HPDE6-E6E7 (cell line): ENCODE measurements at regions not wholly inside any gene's neighbourhood (a gene's known extent, or its start where the extent isn't known, plus 50 kb on each side); places are given as distances from the start of the nearest gene placed in this dataset.
"Not testable (repeated sequence)": the region's sequence is repeated elsewhere in the genome, so short reads cannot be mapped to it uniquely, and the experiment has no call there.

Experiments used
- DNase-seq: peaks from one replicate; pipeline ENCODE4 v3.0.0; 2011; ENCODE audit warnings: missing footprints; ENCODE audit errors: extremely low spot score

DNA sequence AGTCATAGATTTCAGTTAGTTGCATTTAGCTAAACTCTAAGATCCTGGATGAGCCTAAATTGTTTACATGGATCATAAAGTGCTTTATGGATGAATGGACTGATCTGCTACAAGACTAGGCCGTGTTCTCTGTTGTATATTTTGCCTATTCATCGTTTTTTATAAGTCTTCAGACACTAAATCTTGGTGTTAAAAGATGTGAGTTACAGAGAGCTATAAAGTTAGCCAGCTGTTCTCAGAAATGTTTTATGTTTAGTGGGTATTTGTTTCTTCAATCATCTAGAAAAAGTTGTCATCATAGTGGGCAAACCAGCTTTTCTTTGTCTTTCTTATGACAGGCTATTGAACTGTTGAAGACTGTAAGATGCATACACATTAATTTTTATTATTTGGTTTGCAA is 585.8 kb upstream of the SEMA6A start:
- no peak for DNase-seq

DNA sequence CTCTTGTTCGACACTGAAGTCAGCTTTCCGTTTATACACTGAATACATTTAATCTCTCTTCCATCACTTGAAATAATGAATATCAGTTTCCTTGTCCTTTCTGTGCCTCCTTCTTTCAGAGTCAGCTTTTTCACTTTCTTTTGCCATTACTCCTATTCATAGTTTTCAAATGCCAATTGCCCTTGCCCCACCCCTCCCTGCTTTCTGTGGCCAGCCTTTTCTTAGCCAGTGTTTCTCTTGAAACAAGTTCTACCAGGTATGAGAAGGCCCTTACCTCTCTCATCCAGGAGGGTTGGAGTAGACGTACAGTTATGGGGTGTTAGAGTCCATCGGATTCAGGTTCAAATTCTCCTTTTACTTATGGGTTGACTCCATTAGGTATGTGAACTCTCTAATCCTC is 574.7 kb upstream of the SEMA6A start:
- DNase-seq: no peak

DNA sequence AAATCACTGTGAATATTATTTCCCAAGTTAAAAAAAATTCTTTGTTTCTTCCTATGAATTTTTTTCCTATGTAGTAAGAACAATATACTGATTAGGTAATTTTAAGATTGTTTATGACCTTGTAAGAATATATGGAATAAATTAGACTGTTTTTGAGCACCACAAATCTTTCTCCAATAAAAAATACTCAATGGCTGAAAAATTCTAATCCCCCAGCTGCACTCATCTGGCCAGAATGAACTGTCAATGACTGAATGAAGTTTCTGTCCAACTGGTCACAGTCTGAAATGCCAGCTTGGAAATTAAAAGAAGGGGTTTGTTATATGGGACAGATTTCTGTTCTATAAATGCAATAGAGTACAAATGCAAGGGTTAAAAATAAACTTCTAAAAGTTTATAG is 569.5 kb upstream of the SEMA6A start:
- DNase-seq: no peak

DNA sequence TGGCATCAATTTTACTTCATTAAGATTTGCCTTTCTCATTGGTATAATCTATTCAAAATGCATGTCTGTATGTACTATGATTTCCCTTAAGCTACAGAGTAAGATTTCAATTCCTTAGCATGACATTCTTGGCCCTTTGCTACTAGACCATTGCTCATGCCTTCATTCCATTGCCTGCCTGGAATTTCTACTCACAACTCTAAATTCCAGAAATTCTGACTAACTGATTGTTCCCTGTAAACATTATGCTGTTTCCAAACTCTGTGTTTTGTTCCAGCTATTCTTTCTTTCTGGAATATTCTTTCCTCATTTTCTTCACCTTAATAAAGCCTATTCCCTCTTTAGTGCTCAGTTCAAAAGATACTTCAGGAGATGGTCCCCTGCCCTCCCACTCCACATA is 568.8 kb upstream of the SEMA6A start:
- no peak for DNase-seq

DNA sequence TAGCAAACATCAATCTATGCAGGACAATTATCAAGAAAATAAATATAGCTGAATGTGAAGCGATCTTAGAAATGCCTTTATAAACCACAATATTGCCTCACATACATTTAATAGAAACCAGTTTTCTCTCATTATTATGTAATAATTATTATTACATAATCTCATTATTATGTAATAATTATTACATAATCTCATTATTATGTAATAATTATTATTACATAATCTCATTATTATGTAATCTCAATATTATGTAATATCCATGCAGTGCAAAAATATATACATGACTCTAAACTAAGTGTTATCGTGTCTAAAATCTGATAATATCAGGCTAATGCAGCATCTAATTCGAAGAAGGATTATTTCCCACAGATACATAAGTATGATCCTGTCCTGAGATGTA is 563.9 kb upstream of the SEMA6A start:
- no peak for DNase-seq

DNA sequence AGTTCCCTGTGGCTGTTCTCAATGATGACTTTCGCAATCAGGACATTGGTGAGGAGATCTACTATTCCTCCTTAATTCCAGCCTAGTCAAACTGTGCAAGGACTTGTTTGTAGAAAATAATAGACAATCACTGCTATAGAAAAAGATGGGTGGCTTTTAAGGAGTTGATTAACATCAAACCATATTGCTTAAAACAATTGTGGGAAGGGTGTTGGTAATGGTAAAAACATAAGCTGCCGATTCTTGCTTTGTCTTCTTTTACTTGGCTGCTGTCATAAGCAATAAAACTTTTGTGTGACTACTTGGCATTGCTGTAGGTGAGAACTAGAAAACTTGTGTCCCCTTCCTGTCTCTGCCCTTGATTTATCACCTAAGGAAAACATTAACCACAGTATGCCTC is 561.2 kb upstream of the SEMA6A start:
- DNase-seq: no peak

DNA sequence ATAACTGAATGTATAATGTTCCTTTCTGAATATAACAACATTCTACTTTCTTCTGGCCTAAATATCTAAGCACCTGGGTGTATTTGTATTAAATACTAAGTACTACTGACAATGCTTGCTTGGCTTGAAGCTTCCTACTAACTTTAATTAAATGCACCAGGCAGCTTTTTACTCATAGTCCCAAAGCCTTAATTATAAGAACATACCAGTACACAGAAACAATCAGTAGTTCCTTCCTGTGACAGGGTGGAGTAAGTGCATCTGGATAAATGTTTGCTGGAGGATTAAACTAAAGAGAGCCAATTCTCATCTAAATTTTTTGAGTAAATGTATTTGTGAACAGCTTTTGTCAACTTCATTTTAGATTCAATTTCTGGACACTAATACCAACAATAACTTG is 558.6 kb upstream of the SEMA6A start:
- DNase-seq: no peak

DNA sequence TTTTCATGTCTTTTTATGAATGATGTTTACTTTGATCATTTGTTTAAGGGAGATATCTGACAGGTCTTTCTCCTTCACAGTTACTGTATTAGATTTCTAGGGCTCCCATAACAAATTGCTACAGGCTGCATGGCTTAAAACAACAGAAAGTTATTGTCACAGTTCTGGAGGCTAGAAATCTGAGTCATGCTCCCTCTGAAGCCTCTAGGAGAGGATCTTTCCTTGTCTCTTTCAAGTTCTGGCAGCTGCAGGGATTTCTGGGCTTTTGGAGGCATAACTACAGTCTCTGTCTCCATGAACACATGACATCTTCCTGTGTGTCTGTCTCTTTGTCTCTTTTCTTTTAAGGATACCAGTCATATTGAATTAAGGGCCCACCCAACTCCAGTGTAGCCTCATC is 557.3 kb upstream of the SEMA6A start:
- DNase-seq: no peak

DNA sequence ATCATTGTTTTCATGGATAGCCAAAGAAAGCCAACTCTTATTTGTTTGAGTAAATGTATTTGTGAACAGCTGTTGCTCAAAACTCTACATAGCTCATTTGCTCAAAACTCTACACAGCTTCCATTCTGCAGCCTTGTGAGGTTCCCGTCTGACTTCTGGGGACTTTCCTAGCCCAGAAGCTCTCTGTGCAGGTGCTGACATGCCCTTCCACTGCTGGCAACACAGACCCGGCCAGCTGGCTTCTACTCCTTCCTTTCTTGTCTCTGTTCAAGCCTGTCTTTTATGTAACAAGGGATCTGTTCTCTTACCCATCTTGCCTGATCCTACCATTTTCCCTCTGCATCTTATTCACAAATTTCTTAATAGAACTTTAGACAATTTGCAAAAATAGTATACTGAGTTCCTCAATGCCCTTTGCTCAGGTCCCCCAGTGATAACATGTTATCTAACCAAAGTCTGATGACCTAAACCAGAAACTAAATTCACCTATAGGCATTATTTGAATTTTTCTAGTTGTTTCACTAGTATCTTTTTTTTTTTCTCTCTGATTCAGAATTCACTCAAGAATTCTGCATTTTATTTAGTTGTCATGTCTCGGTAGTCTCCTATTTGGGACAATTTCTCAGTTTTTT is 556.5 kb upstream of the SEMA6A start:
- DNase-seq: no peak

DNA sequence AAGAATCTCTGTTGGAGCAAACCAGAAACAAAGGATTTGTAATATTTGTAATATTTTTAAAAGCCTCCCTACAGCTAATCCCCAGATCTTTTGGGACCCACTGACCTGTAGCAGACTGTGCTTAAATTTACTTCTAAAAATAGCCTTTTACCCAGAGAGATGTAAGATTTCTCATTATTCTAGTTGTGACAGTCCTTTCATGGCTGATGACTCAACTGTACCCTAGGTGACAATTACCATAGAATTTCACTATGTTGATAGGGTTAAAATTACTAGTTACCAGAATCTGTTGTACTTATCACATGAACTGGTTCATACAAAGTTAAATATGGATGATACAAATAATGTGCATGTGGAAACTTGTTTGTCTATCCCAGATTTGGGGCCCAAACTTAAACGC is 543.9 kb upstream of the SEMA6A start:
- DNase-seq: no peak

DNA sequence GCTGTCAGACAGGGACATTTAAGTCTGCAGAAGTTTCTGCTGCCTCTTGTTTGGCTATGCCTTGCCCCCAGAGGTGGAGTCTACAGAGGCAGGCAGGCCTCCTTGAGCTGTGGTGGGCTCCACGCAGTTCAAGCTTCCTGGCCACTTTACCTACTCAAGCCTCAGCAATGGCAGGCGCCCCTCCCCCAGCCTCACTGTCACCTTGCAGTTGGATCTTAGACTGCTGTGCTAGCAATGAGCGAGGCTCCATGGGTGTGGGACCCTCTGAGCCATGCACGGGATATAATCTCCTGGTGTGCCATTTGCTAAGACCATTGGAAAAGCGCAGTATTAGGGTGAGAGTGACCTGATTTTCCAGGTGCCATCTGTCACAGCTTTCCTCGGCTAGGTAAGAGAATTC is 542.7 kb upstream of the SEMA6A start:
- not testable (repeated sequence) for DNase-seq

DNA sequence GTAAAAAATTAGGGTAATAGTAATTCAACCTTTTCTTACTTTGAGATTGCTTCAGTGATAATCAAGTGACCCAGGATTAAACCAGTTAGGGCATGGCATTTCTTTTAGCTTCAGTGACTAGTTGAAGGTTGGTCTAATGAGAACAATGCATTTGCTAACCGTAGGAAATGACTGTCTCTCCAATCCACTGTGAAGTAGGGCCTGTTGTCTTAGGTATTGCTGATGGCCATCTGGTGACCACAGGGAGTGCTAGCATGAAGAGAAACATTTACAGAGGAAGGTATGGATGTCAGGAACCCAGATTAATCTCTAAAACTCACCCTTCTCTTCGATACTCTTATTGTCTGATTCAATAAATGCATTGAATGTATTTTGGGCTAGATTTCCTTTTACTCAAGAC is 535.9 kb upstream of the SEMA6A start:
- no peak for DNase-seq

DNA sequence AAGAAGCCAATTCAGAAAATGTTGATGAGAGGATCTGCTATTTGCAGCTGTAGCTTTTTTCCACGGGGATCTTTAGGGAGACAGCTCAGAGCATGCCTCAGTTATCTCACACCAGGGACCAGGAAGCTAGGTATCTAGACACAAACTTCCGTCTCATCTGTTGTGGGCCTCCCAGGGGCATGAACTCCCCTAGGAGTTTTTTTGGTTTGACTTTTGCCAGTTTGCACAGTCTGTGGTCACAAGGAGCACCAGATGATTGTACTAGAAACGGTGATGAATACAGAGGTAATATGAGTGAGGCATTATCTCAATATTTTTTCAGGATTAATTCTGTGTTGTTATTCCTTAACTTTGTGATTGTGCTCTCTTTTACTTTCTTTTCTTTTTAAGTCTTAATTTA is 533.2 kb upstream of the SEMA6A start:
- DNase-seq: no peak

DNA sequence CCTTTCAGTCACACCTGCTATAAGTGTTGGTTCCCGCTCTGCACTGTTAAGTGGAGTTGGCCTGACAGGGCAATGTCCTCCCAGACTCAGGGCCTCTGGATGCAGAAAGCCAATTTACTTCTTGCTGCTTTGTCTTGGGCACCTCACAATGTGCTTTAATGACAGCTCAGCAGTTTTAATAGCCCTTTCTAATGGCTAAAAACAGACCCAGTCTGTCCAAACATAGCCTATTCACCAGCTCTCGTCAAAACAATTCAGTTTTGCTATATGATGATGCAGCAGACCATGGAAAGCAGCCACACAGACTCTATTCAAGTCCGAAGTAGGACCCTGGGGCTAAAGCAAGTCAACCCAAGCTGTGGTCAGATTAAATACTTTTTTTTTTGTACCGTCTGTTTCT is 529.1 kb upstream of the SEMA6A start:
- no peak for DNase-seq

DNA sequence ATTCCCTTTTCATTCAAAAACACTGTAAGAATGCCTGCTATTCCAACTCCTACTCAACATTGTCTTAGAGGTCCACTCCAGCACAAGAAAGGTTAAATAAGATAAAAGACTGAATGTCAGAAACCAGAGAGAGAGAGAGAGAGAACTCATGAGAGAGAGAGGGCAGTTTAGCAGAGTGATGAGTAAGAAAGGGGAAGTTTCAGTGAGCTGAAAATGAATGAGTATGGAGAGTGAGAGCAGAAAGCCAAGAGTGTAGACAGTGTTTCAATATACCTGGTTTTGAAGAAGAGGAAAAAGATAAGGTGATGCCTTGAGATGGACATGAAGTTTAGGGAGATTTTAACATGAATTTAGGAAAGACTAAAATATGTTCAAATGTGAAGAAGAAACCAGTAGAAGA is 528.0 kb upstream of the SEMA6A start:
- no peak for DNase-seq

DNA sequence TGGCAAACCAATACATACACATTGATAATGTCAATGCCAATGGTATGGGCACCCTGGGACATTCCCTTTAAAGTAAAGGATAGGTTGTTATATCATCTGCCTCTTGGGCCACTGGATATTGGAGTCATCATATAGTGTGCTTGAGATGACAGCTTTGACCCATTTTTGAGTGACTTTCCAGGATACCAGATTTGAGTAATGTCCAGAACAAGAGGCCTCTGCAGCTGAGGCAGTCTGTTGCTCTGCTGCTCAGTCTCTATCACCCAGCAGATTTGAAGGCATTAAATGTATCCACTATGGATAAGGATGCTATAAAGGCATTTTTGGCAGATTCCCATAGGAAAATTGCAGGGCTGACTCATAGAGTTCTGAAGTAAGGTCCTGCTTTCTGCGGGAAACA is 525.6 kb upstream of the SEMA6A start:
- DNase-seq: no peak

DNA sequence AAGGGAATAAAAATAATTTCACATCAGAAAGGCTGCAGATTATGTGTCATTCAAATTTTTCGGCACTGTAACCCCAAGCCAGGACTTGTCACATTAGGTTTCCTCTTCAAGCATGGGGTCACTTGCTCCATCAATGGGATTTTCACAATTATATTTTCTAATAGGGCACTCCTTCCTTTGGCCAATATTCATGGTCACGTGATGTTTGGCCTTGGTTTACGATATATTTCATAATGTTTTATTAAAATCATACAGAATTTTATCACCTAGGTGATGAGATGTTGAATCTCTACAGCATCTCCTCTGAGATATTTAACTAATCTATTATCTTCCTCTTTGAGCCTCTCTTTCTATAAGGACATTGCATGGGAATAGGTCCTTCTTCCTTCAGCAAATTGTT is 523.5 kb upstream of the SEMA6A start:
- DNase-seq: no peak

DNA sequence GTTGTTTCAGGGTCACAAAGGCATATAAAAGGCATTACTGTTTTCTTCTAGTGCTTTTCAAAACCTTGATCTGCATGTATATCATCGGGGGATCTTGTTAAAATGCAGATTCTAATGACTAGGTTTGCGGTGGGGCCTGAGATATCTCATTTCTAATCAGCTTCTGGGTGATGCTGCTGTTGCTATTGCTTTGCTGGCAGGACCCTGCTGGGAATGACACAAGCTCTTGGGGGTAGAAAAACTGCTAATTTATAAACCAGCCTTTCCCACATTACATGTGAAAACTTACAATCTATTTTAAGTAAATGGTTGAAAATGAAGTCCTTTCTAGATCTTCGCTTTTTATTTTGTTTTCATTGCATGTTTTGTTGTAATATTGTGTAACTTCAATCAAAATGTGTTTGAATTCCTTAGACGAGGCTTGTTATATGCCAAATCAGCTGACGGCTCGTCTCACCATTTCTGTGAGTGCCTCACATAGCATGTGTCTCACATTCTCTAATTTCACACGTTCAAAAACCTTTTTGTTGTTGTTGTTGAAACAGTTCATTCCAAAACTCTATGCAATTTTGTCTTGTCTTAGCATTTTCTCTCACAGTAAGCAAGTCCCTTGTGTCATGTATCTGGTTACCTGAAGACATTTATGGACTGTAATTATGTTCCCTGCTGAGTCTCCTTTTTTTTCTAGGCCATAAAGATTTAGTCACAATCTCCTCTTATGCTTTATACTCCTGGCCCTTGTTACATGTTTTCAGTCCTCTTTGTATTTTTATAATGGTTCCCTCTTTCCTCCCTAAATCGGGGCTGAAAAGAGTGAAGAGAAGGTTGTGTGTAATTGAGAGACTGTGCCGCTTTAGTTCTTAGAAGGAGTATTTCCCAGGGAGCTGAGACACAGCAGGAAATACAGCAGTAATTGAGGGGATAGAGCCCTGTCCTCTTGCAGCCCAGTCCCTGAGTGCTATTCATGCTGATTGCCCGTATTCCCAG is 521.0 kb upstream of the SEMA6A start:
- DNase-seq: no peak

DNA sequence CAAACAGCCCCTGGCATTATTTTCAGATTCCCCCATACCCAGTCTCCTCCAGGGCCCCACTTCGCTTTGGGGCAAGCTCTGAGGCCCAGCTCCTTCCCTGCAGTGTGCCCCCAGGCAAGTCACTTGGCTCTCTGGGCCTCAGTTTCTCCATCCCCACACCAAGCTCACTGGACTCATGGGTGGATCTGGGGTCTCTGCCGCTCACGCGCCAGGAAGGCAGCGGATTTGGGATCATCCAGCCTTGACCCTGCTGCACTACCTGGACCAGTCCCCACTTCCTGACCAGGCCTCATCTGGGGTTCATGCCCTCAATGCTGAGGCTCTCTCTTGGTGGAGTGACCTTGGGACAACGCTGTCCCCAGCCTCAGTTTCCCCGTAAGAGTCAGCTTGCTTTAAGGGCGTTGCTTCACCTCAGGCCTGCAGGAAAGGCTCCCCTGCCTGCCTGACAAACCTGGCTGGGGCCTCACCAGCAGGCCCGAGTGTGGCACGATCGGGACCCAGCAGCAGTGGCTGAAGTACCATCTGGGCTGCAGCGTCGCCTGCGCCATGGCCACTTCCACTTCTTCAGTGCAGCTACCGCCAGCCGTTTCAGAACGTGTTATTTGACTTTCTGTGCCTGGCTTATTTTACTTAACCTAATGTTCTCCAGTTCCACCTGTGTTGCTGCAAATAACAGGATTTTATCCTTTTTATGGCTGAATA is 519.6 kb upstream of the SEMA6A start:
- no peak for DNase-seq

DNA sequence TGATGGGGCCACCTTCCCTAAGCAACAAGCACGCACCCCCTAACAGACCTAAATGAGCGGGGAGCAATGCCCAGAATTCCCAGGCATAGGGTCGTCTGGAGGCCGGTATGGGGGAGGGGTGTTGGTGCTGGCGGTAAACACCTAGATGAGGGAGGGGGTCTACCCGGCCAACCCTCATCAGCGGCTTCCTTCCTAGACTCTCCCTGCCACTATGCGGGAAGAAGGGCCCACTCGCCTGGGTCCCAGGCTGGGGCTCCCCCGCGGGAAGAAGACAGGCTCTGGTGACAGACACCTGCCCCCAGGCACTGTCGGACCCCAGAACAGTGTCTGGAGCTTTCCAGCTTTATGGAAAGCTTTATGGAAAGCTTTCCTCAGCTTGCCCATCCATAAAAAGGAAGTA is 519.0 kb upstream of the SEMA6A start:
- no peak for DNase-seq

DNA sequence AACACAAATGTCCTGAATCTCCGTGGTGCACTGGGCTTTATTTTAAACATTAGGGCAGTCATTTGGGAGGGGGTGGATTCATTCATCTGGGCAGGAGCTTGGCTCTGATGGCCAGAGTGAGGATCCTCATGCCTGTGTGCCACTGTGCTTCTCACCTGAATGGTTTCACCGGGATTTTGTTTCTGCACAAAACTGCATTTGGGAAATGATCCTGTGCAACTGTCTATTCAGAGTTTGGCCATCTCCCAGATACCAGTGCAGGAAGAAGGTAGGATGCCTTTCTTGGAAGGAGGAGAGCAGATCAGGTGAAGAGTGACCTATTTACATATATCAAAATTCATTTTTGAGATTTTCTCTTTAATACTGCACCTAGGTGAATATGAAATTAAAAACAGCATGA is 514.4 kb upstream of the SEMA6A start:
- no peak for DNase-seq

DNA sequence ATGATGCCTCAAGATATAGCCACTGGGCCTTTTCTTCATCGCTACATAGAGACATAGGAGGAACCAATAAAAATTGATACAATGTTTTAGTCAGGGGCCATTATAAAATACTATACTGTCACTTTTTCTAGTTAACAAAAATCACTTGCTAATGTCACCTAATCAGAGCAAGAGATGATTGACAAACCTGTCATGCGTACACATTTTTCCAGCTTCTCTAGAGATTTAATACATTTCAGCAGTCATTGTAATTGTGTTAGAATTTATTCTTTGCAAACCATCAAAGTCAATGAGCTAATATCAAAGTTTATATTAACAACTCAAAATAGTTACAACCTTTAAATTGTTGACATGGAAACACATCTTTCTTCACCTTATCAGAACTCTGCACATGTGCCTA is 513.6 kb upstream of the SEMA6A start:
- DNase-seq: no peak

DNA sequence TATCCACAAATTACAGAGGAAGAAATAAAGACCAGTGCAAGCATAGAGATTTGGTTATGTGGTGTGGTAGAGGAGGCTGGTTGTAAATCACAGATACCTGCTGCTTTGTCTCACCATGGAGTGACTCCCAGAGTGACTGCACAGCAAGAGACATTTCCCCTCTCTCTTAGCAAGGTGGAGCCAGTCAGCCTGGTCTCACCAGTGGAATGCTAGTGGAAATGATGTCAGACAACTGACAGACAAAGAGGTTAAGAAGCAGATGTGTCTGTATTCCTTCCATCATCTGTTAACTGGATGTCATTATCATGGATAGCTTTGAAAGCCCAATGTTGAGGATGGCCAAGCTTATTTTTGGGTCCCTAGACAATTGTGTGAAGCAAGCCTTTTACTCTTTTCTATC is 509.4 kb upstream of the SEMA6A start:
- no peak for DNase-seq
